ENCODE measurements at regions not wholly inside any gene's neighbourhood (a gene's known extent, or its start where the extent isn't known, plus 50 kb on each side); places are given as distances from the start of the nearest gene placed in this dataset.

GRCh38 chr22:49033616-49034015 lies 794.1 kb downstream of the BRD1 start:
- no peaks in the 10 kb centered on the region for H3K9me3 ChIP-seq (replicated peaks in 1 of 11)
- H3K4me2 ChIP-seq: no peak overlapping the region
- H3K36me3 ChIP-seq: no peaks in the 10 kb centered on the region
- H3K4me1 ChIP-seq: no peaks in the 10 kb centered on the region
- H3K27ac ChIP-seq: no peak overlapping the region
- TF ChIP-seq Cebpa-rat (IDR thresholded peaks at IDR 0.05): no peak
- H3K9ac ChIP-seq: no peak overlapping the region
- H4K20me1 ChIP-seq: peaks cover 0 to 11% (median 0%) of the 10 kb centered on the region in 11 experiments; a peak in 1 of 22 replicates
- H3K4me3 ChIP-seq: no peak overlapping the region
- peaks cover 0 to 4% (median 0%) of the 10 kb centered on the region in 11 experiments; a peak in 2 of 22 replicates for H3K27me3 ChIP-seq

- Histone ChIP-seq H3K36me3 (no peaks in the 10 kb centered on the region), H3K4me3 (no peak overlapping the region), H3K27me3 (peaks cover 0 to 10% (median 0%) of the 10 kb centered on the region in 11 experiments; a peak in 4 of 22 replicates), H3K27ac (no peak overlapping the region), H4K20me1 (peaks cover 0 to 17% (median 0%) of the 10 kb centered on the region in 11 experiments; a peak in 1 of 22 replicates), H3K4me1 (no peaks in the 10 kb centered on the region), H3K4me2 (no peak overlapping the region), H3K9ac (no peak overlapping the region), H3K9me3 (replicated peaks in 1 of 11) (no peaks in the 10 kb centered on the region)
- TF ChIP-seq Cebpa-rat (IDR thresholded peaks at IDR 0.05): no peak
These were observed 794.9 kb downstream of the BRD1 start for GRCh38 chr22:49032821-49033220.

GRCh38 chr22:49031746-49032330 lies 795.8 kb downstream of the BRD1 start:
- Histone ChIP-seq H4K20me1 (peaks cover 0 to 17% (median 0%) of the 10 kb centered on the region in 11 experiments; a peak in 2 of 22 replicates), H3K4me1 (no peaks in the 10 kb centered on the region), H3K36me3 (no peaks in the 10 kb centered on the region), H3K27me3 (peaks cover 0 to 15% (median 0%) of the 10 kb centered on the region in 11 experiments; a peak in 4 of 22 replicates), H3K4me2 (no peak overlapping the region), H3K4me3 (no peak overlapping the region), H3K27ac (no peak overlapping the region), H3K9me3 (replicated peaks in 1 of 11) (no peaks in the 10 kb centered on the region), H3K9ac (no peak overlapping the region)
- TF ChIP-seq Cebpa-rat (IDR thresholded peaks at IDR 0.05): no peak

- H3K4me1 ChIP-seq: no peaks in the 10 kb centered on the region
- H3K27ac ChIP-seq: no peak overlapping the region
- H3K9ac ChIP-seq: no peak overlapping the region
- H3K4me2 ChIP-seq: no peak overlapping the region
- no peak overlapping the region for H3K4me3 ChIP-seq
- no peaks in the 10 kb centered on the region for H3K9me3 ChIP-seq (replicated peaks in 1 of 11)
- H4K20me1 ChIP-seq: peaks cover 0 to 36% (median 0%) of the 10 kb centered on the region in 11 experiments; a peak in 5 of 22 replicates
- no peaks in the 10 kb centered on the region for H3K36me3 ChIP-seq
- peaks cover 0 to 32% (median 5%) of the 10 kb centered on the region in 11 experiments; a peak in 9 of 22 replicates for H3K27me3 ChIP-seq
- no peak for TF ChIP-seq Cebpa-rat (IDR thresholded peaks at IDR 0.05)
These were observed 799.6 kb downstream of the BRD1 start for GRCh38 chr22:49028111-49028510.

- TF ChIP-seq Cebpa-rat (IDR thresholded peaks at IDR 0.05): no peak
- Histone ChIP-seq H3K27ac (no peak overlapping the region), H4K20me1 (peaks cover 0 to 41% (median 0%) of the 10 kb centered on the region in 11 experiments; a peak in 5 of 22 replicates), H3K9ac (no peak overlapping the region), H3K4me2 (no peak overlapping the region), H3K9me3 (replicated peaks in 1 of 11) (no peaks in the 10 kb centered on the region), H3K4me3 (no peak overlapping the region), H3K4me1 (no peaks in the 10 kb centered on the region), H3K36me3 (no peaks in the 10 kb centered on the region), H3K27me3 (peaks cover 0 to 40% (median 7%) of the 10 kb centered on the region in 11 experiments; a peak in 9 of 22 replicates)
These were observed 800.4 kb downstream of the BRD1 start for GRCh38 chr22:49027368-49027670.

GRCh38 chr22:49026494-49027367 lies 800.9 kb downstream of the BRD1 start:
- Histone ChIP-seq H3K9me3 (replicated peaks in 1 of 11) (no peaks in the 10 kb centered on the region), H3K9ac (no peak overlapping the region), H3K27me3 (peaks cover 0 to 42% (median 9%) of the 10 kb centered on the region in 11 experiments; a peak in 9 of 22 replicates), H3K4me1 (no peaks in the 10 kb centered on the region), H3K27ac (no peak overlapping the region), H4K20me1 (peaks cover 0 to 38% (median 0%) of the 10 kb centered on the region in 11 experiments; a peak in 5 of 22 replicates), H3K4me2 (no peak overlapping the region), H3K36me3 (no peaks in the 10 kb centered on the region), H3K4me3 (no peak overlapping the region)
- no peak for TF ChIP-seq Cebpa-rat (IDR thresholded peaks at IDR 0.05)

DNA sequence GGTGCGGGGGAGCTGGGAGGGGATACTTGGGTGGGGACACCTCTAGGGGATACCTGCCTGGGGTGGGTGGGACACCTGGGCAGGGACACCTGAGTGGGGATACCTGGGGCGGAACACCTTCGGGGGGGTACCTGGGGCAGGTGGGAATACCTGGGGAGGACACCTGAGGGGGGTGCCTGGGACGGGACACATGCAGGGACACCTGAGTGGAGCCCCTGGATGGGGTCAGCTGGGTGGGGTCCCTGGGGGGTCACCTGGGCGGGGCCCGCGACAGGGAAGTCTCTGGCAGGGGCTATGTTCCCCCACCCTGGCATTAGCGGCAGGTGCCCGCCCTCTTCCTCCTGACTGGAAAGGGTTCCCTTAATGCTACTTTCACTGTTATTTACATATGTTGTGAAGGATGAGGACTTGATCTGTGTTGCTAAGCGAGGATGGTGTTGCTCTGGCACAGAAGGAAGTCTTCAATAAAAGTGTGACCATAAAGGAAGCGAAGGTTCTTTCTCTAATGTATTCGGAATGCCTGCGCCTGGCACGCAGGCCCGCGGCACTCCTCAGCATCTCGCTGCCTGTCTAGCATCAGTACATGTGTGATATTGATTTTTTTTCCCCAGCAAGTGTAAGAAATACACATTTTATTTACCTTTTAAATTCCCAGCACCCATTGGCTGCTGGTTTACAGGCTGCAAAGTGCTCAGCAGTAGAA lies 801.7 kb downstream of the BRD1 start:
- peaks cover 0 to 42% (median 9%) of the 10 kb centered on the region in 11 experiments; a peak in 9 of 22 replicates for H3K27me3 ChIP-seq

DNA sequence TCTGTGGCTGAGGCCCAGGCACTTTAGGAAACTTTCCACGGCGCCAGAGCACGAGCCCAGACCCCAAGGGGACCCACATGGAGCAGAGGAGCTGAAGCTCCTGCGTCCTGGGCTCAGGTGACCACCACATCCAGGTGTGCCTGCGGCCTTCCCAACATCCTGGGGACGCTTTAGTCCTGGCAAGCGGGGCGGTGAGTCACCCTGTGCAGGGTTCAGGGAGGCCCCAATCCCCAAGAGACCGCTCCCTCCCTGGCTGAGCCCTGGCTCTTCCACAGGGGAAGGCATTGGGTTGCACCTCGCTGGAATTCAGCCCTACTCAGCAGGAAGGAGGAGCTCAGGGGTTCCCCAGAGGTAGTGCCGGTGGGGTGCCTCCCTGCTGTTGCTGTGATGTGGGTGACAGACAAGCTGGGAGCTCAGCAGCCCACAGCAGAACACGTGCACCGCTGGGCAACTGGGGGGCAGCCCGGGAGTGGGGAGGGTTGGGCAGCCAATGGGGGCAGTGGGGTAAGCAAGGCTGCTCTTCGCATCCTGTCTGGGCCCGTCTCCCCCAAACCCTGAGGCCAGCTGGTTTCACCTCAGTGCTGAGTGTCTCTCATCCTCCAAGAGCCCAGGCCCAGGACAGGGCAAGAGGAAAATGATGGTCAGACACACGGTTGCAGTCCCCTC lies 802.8 kb downstream of the BRD1 start:
- no peaks in the 10 kb centered on the region for H3K36me3 ChIP-seq
- H3K4me3 ChIP-seq: no peak overlapping the region
- no peaks in the 10 kb centered on the region for H3K9me3 ChIP-seq (replicated peaks in 1 of 11)
- no peak overlapping the region for H3K4me2 ChIP-seq
- H3K4me1 ChIP-seq: no peaks in the 10 kb centered on the region; a peak in 1 of 20 replicates
- H3K27me3 ChIP-seq: peaks cover 0 to 42% (median 9%) of the 10 kb centered on the region in 11 experiments; a peak in 9 of 22 replicates
- TF ChIP-seq Cebpa-rat (IDR thresholded peaks at IDR 0.05): no peak
- no peak overlapping the region for H3K27ac ChIP-seq
- H4K20me1 ChIP-seq: peaks cover 0 to 32% (median 0%) of the 10 kb centered on the region in 11 experiments; a peak in 6 of 22 replicates
- no peak overlapping the region for H3K9ac ChIP-seq

More for the DNA sequence above, 801.7 kb downstream of the BRD1 start:
- no peaks in the 10 kb centered on the region for H3K9me3 ChIP-seq (replicated peaks in 1 of 11)
- no peak overlapping the region for H3K27ac ChIP-seq
- TF ChIP-seq Cebpa-rat (IDR thresholded peaks at IDR 0.05): no peak
- peaks cover 0 to 32% (median 0%) of the 10 kb centered on the region in 11 experiments; a peak in 6 of 22 replicates for H4K20me1 ChIP-seq
- no peaks in the 10 kb centered on the region for H3K4me1 ChIP-seq
- no peak overlapping the region for H3K9ac ChIP-seq
- H3K4me2 ChIP-seq: no peak overlapping the region
- no peaks in the 10 kb centered on the region for H3K36me3 ChIP-seq
- H3K4me3 ChIP-seq: no peak overlapping the region
